HG03460 (cell line): ENCODE measurements at regions not wholly inside any gene's neighbourhood (a gene's known extent, or its start where the extent isn't known, plus 50 kb on each side); places are given as distances from the start of the nearest gene placed in this dataset.
"Not testable (repeated sequence)": the region's sequence is repeated elsewhere in the genome, so short reads cannot be mapped to it uniquely, and the experiment has no call there.

ENCODE experiments used
- ATAC-seq: cut with Tn5 transposase; IDR thresholded peaks from one replicate; pipeline ENCODE4 v1.9.1; 2021; ENCODE audit not compliant: unreplicated experiment

DNA sequence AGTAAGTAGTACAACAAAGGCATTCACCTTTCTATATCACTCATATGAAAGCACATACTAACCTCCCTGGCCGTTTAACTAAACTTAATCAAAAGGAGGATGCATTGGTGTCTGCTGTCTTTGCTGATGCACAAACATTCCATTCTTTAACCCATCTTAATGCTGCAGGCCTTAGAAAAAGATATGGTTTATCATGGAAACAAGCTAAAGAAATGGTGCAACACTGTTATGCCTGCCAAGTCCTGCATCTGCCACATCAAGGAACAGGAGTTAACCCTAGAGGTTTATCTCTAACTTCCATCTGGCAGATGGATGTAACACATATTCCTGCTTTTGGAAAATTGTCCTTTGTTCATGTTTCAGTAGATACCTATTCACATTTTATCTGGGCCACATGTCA lies 296.5 kb upstream of the DKK2 start:
- ATAC-seq = not testable (repeated sequence)

DNA sequence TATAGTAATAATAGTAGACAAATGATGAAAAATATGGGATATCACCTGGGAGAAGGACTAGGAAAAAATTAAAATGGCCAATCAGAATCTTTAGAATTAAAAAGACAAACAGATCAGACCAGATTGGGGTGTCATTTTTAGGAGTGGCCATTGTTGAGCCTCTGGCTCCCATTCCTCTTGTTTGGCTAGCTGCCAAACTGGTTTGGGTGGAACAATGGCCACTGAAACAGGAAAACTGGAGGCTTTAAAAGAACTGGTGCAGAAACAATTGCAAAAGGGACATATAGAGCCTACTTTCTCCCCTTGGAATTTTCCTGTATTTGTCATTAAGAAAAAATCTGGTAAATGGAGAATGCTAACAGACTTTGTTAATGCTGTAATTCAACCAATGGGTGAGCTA lies 294.8 kb upstream of the DKK2 start:
- ATAC-seq = no peak

DNA sequence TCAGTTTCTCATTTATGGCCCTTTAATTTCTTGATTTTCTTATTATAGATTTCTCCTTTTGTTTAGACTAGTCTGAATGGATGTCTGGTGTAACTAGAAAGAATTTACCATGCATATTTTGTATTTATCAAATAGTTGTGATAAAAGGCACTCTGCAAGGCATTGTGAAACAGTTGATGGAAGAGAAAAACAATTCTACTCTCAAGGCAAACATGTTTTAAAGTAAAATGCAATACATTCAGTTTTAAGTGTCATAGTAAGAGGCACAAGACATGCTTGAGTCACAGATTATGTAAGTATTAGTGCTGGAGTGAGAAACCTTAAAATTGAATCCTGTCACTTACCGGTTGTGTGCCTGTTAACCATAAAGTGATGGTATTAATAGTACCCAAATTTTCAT lies 283.3 kb upstream of the DKK2 start:
- ATAC-seq = no peak

DNA sequence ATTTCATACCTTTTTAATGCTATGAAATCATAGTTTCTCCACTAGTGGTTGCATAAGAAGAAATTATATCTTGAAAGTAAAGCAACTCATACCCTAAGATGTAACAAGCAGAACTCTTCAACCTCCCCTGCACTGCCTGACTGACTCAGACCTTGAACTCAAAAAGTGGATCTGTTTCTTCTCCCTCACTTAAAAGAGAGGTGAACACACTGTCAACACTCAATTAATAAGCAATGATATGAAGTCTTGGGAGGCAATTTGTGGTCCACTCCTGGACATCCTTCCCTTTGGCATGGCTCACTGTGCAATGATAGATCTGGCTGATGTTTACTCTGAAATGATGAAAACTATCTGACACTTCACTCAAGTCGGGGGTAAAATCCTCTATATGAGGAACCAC lies 282.0 kb upstream of the DKK2 start:
- no peak for ATAC-seq

DNA sequence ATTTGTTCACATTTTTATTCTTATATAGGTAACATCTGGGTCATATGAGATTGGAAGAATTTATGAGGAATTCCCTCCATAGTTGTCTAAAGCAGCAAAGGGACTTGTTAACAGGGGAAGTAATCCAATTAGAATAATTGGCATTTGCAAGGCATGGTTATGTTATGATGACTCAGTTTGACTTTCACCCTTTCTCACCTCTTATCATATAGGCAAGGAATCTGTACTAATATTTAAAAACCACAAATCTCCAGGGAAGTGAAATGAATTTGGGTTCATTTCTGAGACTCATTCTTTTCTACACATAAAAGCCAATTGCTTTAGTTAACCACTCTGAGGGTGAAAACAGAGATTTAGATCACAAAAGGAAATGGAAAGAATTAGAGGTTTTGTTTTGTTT lies 281.5 kb upstream of the DKK2 start:
- no peak for ATAC-seq

DNA sequence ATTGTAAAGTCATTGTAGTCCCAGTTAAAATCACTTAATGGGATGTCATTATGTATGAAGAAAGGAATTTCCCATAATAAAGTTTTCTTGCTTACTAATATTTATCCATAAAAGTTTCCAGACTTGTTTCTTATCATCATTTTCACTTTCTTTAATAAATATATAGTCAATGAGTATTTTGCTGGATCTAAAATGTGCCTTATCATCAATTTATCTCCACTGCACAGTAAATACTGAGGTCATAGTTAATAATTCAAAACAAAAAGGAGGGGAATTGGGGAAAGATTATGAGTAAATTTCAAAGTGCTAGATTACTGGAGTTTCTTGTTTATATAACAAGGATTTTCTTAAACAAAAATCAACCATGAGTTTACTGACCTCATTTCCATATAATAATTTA lies 279.5 kb upstream of the DKK2 start:
- ATAC-seq = no peak

DNA sequence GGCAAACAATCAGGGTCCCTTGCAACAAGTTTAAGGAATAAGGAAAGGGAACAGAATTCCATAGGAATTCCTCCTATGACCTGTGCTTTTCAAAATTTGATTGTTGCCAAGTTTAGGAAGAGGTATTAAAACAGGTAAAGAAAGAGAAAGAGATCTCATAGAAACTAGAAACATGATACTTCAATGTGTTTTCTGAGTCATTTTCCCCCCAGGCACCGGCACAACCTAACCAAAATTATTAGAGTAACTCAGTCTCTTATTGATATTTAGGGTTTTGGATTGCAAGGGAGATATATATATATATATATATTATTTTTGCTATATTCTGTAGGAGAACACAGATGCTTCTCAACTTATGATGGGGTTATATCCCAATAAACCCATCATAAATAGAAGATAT lies 278.0 kb upstream of the DKK2 start:
- ATAC-seq = no peak

DNA sequence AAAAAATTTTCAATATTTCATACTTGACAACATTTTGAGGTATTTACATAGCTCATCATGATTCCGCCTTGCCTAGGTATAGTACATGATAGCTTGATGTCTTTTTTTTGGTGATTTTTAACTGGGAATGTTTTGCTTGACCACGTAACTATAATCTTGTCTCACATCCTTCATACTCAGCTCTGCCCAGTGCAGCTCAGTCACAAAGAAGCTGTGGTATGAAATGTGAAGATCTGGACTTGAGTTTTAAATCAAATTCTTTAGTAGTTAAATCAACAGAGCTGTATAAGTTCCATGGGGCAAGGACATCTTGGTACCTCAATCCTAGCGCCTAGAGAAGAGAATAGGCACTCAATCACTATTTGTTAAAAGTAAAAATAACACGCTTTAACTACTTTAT lies 276.3 kb upstream of the DKK2 start:
- ATAC-seq = no peak

DNA sequence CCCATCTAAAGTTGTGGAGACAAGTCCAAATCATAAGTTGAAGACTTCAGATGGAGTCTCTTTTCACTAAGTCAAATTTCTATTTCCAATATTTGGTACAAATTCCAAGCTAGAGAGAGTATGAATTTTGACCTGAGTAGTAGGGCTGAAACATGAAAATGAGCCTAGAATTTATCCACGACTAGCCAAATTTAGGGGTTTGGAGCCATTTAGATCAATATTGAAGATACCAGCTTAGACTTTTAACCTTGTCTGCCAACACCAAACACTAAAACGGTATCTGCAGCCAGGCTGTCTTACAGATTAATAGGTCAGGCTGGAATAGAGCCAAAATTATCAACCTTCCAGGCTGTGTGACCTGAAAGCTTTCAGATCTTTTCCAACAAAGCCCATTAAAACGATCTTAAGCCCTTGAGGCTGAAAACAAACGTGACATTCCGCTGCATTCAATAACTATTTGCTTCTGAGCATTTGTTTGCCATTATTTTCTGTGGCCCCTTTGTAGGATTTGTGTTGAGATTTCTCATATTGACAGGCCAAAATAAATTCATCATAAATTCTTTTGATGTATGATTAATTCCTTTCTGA lies 268.7 kb upstream of the DKK2 start:
- no peak for ATAC-seq

DNA sequence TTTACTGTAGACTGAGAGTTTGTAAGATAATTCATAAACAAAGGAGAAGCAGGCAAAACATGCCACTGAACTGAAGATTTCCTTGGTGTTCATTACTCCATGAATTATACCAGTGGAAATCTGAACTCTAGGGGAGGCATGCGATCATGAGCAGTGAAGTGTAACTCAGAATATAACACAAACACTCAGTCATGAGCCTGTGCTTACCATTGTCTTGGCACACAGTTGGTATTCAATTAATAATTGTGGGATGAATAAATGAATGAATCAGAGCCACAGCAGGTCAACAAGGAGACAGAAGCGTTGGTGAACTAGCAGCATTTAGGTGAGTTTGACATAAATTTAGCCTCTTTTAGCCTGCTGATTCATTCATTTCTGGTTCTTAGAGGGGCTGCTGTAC lies 263.5 kb upstream of the DKK2 start:
- ATAC-seq = no peak

DNA sequence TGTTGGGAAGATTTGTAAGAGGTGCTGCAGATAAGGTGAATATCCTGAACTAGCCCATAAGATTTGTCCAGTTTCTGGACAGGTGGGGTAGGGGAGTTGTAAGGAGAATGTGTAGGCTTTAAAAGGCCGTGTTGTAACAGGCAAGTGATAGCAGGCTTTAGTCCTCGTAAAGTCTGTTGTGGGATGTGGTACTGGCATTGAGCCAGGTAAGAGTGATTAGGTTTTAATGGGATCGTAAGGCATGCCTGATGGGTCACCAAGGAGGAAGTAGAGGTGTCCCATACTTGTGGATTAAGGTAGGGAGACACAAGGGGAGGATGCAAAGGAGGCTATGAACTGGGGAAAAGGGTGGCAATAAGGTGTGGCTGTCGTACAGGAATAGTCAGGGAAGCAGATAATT lies 256.9 kb upstream of the DKK2 start:
- ATAC-seq = no peak

DNA sequence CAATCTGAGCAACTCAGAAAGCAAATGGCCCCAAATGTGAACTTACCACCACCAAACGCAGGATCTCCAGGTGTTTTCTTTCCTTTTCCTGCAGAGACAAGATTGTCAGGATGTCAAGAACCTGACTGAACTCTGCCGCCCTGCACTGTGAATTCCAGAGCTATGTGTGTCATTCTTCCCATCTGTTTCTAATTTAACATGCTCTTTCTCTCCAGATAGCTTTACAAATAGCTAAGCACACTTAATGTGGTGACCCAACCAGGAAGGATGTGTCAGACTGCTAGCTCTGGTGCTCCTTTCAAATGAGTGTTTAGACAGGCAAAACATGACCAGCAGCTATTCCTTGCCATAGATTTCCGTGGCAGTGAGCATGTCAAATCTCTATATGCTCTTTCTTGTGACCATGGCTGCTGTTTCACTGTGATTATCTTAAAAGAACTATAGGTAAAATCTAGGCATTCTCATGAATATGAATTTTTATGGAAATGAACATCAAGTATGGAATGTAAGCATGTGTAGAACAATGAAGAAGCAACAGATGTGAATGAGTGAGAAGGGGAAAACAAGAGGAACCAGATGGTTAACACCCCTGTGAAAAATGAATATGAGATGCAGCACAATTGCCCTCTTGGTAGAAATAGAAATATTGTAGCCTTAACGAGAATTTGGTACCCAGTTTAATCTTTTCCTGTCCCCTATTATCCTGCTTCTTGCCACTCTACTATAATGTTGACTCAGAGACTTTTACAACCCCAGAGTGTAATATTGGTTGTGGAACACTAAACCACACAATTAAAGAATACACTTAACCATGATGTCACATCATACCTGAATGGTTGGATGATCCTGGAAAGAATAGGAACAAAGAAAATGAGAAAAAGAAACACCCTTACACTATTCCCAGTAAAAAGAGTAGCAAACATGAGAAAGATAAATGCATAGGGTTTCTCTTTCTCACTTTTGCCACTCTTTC lies 247.8 kb upstream of the DKK2 start:
- ATAC-seq = no peak

DNA sequence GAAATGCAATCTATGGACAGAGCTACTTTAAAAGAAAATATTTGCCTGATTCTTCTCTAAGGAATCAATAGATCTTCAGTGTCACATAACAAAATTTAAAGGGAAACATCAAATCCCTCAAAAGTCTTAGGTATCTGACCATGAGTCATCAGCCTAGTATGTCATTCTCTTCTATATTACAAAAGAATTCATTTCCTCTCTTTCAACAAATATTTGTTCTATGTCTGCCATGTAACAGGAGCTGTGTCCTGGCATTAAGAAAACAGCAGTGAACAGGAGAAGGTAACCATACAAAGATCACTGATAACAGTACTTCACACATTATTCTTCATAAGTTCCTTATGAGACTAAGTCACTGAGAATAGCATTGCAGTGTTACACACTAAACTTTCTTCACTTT lies 243.6 kb upstream of the DKK2 start:
- ATAC-seq = no peak

DNA sequence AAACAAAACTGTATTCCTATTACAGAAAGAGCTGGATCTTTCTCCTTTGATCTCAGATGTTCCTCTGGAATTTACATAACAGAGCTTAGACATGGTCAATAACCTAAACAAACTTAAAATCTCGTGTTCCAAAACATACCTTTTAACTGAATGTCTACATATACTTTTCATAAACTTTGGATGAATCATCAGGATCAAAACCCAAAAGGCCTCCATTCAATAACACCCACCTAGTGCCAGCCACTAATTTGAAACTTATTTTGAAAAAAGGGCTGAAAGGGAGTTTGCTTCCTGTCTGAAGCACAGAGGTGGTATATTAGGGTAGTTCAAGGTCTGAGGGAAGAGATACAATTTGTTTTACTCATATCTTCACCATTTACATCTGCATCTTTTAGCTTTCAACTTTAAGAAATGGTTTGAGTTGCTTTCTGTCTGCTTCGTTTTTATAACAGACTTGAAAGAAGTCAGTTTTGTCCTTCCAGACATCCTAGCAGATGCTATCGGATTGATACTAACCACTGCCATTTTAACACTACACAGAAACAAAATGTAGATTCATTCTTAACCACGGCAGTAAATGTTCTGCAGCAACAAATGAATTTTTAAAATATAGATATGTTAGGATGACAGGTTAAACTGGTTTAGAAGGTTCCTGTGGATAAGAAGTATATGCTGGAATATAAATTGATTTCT lies 242.8 kb upstream of the DKK2 start:
- no peak for ATAC-seq

DNA sequence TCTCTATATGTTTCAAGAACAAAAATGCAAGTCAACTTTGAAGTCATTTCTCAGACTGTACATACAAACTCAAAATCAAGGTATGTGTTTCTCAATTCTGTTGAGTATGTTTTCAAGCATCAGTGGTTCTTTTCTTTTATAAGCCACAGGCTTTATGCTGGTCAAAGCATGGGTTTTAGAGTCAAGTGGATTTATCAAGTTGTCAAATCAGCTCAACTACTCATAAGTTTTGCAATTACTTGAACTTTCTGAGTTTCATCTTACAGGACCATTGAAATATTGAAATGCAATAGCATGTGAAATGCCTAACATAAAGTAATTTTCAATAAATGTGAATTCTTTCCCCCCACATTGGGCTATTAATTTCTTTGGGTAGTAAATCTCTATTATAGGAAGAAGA lies 239.9 kb upstream of the DKK2 start:
- no peak for ATAC-seq

DNA sequence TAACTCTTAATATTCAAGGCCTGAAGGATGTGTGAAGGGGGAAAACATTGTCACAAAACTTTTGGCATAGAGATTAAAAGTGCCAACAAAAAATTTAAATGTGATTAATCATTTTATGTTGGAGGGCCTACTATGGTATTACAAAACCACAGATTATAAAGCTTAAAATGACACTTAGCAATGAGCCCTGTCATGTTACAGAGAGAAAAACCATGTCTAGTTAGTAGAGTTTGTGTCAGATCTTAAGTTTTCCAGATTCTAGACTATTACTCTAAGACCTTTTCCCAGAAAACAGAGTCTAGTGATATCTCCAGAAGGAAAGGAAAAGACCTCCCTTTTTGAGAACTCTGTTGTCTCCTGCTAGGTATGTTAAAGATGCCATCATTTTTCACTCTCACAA lies 239.1 kb upstream of the DKK2 start:
- no peak for ATAC-seq

DNA sequence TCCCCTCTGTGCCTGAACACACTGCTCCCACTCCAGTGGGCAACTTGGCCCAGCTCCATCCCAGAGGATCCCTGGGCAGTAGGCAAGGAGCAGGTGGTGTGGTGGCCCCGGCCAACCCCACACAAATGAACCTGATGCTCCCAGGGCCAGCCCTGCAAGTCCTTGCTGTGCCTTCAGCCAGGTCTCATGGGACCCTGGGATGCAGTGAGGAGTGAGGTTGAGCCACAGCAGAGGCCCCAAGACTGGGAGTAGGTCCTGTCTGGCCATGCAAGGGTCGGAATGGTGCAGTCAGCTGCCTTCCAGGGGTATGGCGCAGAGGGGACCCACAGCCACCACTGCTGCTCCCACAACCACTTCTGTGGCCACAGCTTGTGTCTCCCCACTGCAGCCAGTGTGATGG lies 234.5 kb upstream of the DKK2 start:
- no peak for ATAC-seq

DNA sequence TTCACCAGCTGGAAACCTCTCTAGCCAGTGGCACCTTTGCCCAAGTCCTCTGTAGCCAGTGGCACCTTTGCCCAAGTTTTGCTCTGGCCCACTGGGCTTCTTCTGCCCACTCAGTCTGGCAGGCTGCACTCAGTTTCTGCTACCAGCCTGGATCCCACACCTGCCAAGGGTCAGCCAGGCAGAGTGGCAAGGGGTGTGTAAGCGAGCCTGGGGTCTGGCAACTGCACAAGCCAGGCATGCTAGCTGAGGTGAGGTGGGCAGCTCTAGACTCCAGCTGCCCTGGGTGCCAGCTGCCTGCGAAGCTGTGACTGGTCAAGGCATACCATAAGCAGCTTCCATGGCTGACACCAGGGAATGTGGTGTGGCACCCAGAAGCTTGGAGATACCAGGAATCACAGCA lies 233.1 kb upstream of the DKK2 start:
- no peak for ATAC-seq

DNA sequence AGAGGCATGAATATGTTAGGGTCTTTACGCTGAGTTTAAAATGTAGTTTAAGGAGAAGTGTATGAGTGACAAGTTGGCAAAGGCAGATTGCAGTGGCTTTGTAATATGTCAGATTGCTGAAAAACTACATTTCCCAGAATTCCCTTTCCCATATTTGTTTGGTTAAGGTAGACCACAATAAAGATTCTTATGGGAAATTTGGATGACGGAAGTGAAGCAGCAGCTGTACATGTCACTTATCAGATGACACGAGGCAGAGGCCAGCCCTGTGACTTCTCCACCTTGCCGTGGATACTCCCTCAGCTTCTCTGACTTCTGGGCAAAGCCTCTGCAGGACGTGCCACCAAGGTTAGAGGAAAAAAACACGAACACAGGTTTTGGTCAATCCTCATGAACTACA lies 229.7 kb upstream of the DKK2 start:
- ATAC-seq = no peak

DNA sequence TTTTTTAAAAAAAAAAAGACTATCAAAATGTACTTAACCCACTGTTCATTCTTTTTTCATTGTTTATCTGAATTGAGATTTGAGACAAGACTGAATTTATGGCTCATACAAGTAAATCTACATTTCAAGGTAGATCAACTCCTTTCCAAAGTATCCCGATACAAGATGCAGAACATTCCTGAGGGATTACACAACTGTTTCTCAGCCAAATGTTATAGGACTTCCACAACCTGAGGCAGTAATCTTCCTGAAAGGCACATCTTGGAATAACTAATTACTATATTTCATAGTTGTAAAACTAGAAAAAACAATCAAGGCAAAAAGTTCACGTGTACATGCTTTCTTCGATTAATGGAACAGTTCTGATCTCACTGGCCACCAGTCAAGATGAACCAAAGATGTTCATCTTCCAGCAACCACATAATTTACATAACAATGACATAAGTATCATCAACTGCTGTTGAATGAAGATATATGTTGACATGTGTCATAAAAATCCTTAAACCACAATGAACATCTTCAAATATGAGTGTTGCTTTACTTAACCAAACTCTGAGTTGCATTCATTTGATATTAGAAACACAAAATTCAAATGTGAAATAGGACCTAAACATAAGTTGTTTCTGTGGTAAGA lies 225.2 kb upstream of the DKK2 start:
- ATAC-seq = no peak

DNA sequence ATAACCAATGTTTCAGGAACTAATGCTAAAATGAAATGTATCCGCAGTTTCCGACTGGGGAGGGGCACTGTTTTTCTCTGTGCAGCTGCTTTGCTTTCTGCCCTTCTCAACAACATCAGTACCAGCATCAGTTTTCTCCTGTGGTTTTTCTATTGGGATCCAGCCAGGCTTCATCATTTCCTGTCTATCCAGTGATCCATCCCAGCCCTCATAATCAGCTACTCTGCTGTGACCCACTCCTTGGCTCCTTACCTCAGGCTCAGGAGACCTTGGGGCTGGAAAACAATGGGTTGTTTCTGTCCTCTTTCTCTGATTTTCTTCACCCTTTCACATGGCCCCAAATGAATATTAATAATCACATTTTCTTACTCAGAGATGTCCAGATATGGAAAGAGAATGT lies 222.2 kb upstream of the DKK2 start:
- no peak for ATAC-seq

DNA sequence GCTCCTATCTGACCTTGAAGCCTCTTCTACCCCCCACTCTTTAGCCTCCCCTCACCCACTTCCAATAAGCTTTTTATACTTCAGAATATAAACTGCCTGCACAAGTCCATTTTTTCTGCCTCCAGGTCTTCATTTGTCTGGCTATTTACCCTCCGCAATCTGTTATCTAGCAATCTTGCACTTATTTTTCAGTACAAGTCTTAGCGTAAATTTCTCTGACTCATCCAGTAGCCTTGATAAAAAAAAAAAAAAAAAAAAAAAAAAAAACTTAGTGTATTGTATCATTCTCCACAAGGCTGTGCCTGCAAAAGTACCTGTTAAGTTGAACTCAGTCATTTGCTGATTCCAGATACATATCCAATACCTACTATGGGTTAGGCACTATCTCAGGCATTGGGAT lies 219.5 kb upstream of the DKK2 start:
- no peak for ATAC-seq
